HepG2 (cell line): ENCODE measurements at regions not wholly inside any gene's neighbourhood (a gene's known extent, or its start where the extent isn't known, plus 50 kb on each side); places are given as distances from the start of the nearest gene placed in this dataset.
A peak's percentile ranks its signal among the peaks of the same experiment; 100 is the strongest.

Experiments
- ATAC-seq: fragments of 200-7000 bp; cut with Tn5 transposase; 3 replicates; pipeline ENCODE4 v1.9.1; 2020; ENCODE audit warnings: mild to moderate bottlenecking, moderate library complexity
- BruUV-seq: library from RNA; stranded (reverse); fragments of 400-500 nt; replicated peaks from 2 replicates; lab custom pipeline; 2021; lab: Mats Ljungman, UMichigan
- CTCF ChIA-PET: fragments of 300-600 bp; formaldehyde crosslinking; extraction: SDS; loops from one replicate; lab custom pipeline; 2021; ENCODE audit warnings: low total read pairs, inconsistent platforms, low intra/inter-chr PET ratio; lab: Yijun Ruan, JAX
- POLR2A ChIA-PET: fragments of 350-600 bp; sonication (Branson Sonifier 250); formaldehyde crosslinking; loops from one replicate; lab custom pipeline; 2020; ENCODE audit warnings: antibody characterized with exemption, inconsistent platforms; lab: Yijun Ruan, JAX
- DNase-seq: peaks from one replicate; pipeline ENCODE4 v3.0.0-alpha.2; 2015; ENCODE audit warnings: low spot score
- FAIRE-seq: peaks from 3 replicates; lab custom pipeline; 2011; peaks lifted over from hg19 to GRCh38; lab: Jason Lieb, UNC
- H2AFZ ChIP-seq: one replicate; pipeline ENCODE4 v1.6.1; 2011; ENCODE audit warnings: low read length, inconsistent platforms
- H3K27ac ChIP-seq: fragments of 300-600 bp; 3 replicates; pipeline ENCODE4 v1.8.0; 2011; ENCODE audit warnings: mixed run types, mild to moderate bottlenecking, mixed read lengths, low read length, inconsistent platforms; ENCODE audit not compliant: insufficient read depth; ENCODE audit errors: extremely low read length
- H3K27me3 ChIP-seq, 2 experiments: fragments of 200-600 bp in 1 of 2; 2 replicates in 1 of 2; 3 replicates in 1 of 2; pipeline versions ENCODE4 v1.6.0 to v1.8.0; 2011; ENCODE audit warnings: low read length in 2 of 2, mild to moderate bottlenecking in 2 of 2, moderate library complexity in 2 of 2, inconsistent platforms in 1 of 2; ENCODE audit not compliant: insufficient read depth in 2 of 2, control insufficient read depth in 1 of 2
- H3K36me3 ChIP-seq, 2 experiments: fragments of 200-600 bp in 1 of 2; replicated peaks in 1 of 2; 2 replicates in 1 of 2; 3 replicates in 1 of 2; pipeline versions ENCODE4 v1.5.1 to v1.8.0; 2011; ENCODE audit warnings: low read length in 2 of 2, inconsistent platforms in 1 of 2; ENCODE audit not compliant: insufficient read depth in 2 of 2, control insufficient read depth in 1 of 2
- H3K4me1 ChIP-seq: 2 replicates; pipeline ENCODE4 v1.5.1; 2012; ENCODE audit warnings: low read length, inconsistent platforms; ENCODE audit not compliant: insufficient read depth
- H3K4me2 ChIP-seq: 2 replicates; pipeline ENCODE4 v1.6.0; 2011; ENCODE audit warnings: low read depth, low read length, inconsistent platforms
- H3K4me3 ChIP-seq, 3 experiments: fragments of 200-600 bp in 1 of 3; sonication (generic), shearing (Covaris generic) in 1 of 3; replicated peaks in 1 of 3; 2 replicates each; pipeline ENCODE4 v1.5.1; 2011 to 2016; ENCODE audit warnings: low read length in 3 of 3, inconsistent platforms in 2 of 3, low read depth in 2 of 3, mild to moderate bottlenecking in 2 of 3, control low read depth in 1 of 3, mixed read lengths in 1 of 3; ENCODE audit not compliant: insufficient read depth in 1 of 3
- H3K79me2 ChIP-seq: one replicate; pipeline ENCODE4 v1.6.1; 2011; ENCODE audit warnings: low read length, inconsistent platforms; ENCODE audit not compliant: insufficient read depth
- H3K9ac ChIP-seq: 2 replicates; pipeline ENCODE4 v1.6.0; 2011; ENCODE audit warnings: mild to moderate bottlenecking, low read depth, low read length, inconsistent platforms; ENCODE audit not compliant: insufficient read depth
- H3K9me3 ChIP-seq: 2 replicates; pipeline ENCODE4 v1.5.1; 2012; ENCODE audit warnings: mild to moderate bottlenecking, low read length
- H4K20me1 ChIP-seq: 2 replicates; pipeline ENCODE4 v1.6.0; 2011; ENCODE audit warnings: inconsistent platforms, mild to moderate bottlenecking, low read length, moderate library complexity; ENCODE audit not compliant: insufficient read depth
- BRD4 ChIP-seq: sonication (generic); formaldehyde crosslinking; IDR thresholded peaks from 2 replicates; pipeline ENCODE4 v1.4.0; 2020; ENCODE audit warnings: missing genetic modification reagents
- CEBPG ChIP-seq: IDR thresholded peaks from 2 replicates; pipeline ENCODE4 v1.6.1; 2016
- IKZF5 ChIP-seq: IDR thresholded peaks from 2 replicates; pipeline ENCODE4 v1.6.1; 2018; ENCODE audit warnings: missing genetic modification reagents, mild to moderate bottlenecking, missing compliant biosample characterization
- MAFF ChIP-seq: IDR thresholded peaks from 2 replicates; pipeline ENCODE4 v1.6.1; 2011; ENCODE audit warnings: low read depth, low read length, improper control_type of control experiment
- MAFK ChIP-seq, 2 experiments: IDR thresholded peaks in 1 of 2; conservative IDR thresholded peaks in 1 of 2; 2 replicates each; pipeline ENCODE4 v1.6.1; 2011; ENCODE audit warnings: improper control_type of control experiment in 2 of 2, low read length in 2 of 2
- RFX5 ChIP-seq: IDR thresholded peaks from 2 replicates; pipeline ENCODE4 v1.6.1; 2011; ENCODE audit warnings: low read depth, low read length, improper control_type of control experiment
- THRA ChIP-seq: sonication (generic); formaldehyde crosslinking; IDR thresholded peaks from 2 replicates; pipeline ENCODE4 v1.4.0; 2020; ENCODE audit warnings: missing genetic modification reagents, borderline replicate concordance
- ZBTB8A ChIP-seq: sonication (generic); formaldehyde crosslinking; IDR thresholded peaks from 2 replicates; pipeline ENCODE4 v1.4.0; 2020; ENCODE audit warnings: mild to moderate bottlenecking, low read depth, missing genetic modification reagents, borderline replicate concordance
- ZNF432 ChIP-seq: sonication (generic); formaldehyde crosslinking; IDR thresholded peaks from 2 replicates; pipeline ENCODE4 v1.5.0; 2020; ENCODE audit warnings: missing genetic modification reagents, mild to moderate bottlenecking, borderline replicate concordance
- WGBS: methylation state at CpG from one replicate; pipeline ENCODE4 v1.1.6; 2017; ENCODE audit warnings: low lambda C conversion rate; 5-methylcytosine and 5-hydroxymethylcytosine counted together
- in situ Hi-C: cut with HindIII; loops from 2 replicates; pipeline ENCODE4 v1.10.0; 2017; ENCODE audit warnings: low pct_unique_long_range_greater_than_20kb; ENCODE audit not compliant: extremely low pct_ligation_motif_present
- intact Hi-C: fragments of 100-400 bp; cut with micrococcal nuclease; formaldehyde crosslinking; loops from one replicate; pipeline ENCODE4 v1.10.0; 2022; ENCODE audit not compliant: unreplicated experiment

- TF ChIP-seq IKZF5 (CRISPR knock-in tag): no peak
These were observed 146.6 kb downstream of the SERPINI1 start (continued) for GRCh38 chr3:167882057-167882667.

- CTCF ChIA-PET: no interaction called here
- no peak for FAIRE-seq
- in situ Hi-C loops: loop anchor here (5.0 kb wide), 1 partner anchor 473 kb away; no protein-coding TSS in a partner anchor
These were observed 144.7 kb downstream of the SERPINI1 start for GRCh38 chr3:167880183-167880582.

GRCh38 chr3:167876620-167877281 is 141.2 kb downstream of the SERPINI1 start:
- H3K9ac ChIP-seq: no peak overlapping the region
- DNase-seq (no peak), ATAC-seq (no peak), FAIRE-seq (no peak)
- ChIA-PET CTCF (no interaction called here), POLR2A (no interaction called here)
- no peaks in the 10 kb centered on the region for H3K27me3 ChIP-seq
- no peak overlapping the region for H3K4me3 ChIP-seq
- H3K4me2 ChIP-seq: no peak overlapping the region
- in situ Hi-C loops (no loop called here), intact Hi-C loops (no loop called here)
- 51% methylated on average over 3 of the region's 3 CpGs for WGBS
- H2AFZ ChIP-seq: no peak overlapping the region
- no TSS peak for BruUV-seq
- H3K36me3 ChIP-seq: no peaks in the 10 kb centered on the region
- H4K20me1 ChIP-seq: no peaks in the 10 kb centered on the region
- H3K4me1 ChIP-seq: no peaks in the 10 kb centered on the region
- H3K9me3 ChIP-seq: no peaks in the 10 kb centered on the region
- no peak overlapping the region for H3K27ac ChIP-seq
- no peaks in the 10 kb centered on the region for H3K79me2 ChIP-seq
- TF ChIP-seq ZBTB8A (CRISPR knock-in tag): no peak
- no peak for TF ChIP-seq ZNF432 (CRISPR knock-in tag)
- no peak for TF ChIP-seq THRA
- no peak for TF ChIP-seq RFX5
- no peak for TF ChIP-seq CEBPG

More at GRCh38 chr3:167880183-167880582, 144.7 kb downstream of the SERPINI1 start:
- no TSS peak for BruUV-seq
- Histone ChIP-seq H4K20me1 (no peaks in the 10 kb centered on the region), H3K79me2 (no peaks in the 10 kb centered on the region), H3K27me3 (no peaks in the 10 kb centered on the region; a peak in 1 of 5 replicates), H3K36me3 (no peaks in the 10 kb centered on the region), H2AFZ (no peak overlapping the region), H3K9ac (no peak overlapping the region), H3K4me1 (no peaks in the 10 kb centered on the region), H3K9me3 (no peaks in the 10 kb centered on the region), H3K27ac (no peak overlapping the region), H3K4me2 (no peak overlapping the region), H3K4me3 (no peak overlapping the region)
- intact Hi-C loops: no loop called here
- TF ChIP-seq MAFK (conservative IDR thresholded peaks at IDR 0.05 in 1 of 2, IDR thresholded peaks at IDR 0.05 in 1 of 2; ENCODE audit: low read length in 2 of 2) (peak; percentile 53 to 76), MAFF (peak; percentile 61), BRD4 (CRISPR knock-in tag) (no peak)
- POLR2A ChIA-PET: no interaction called here
- DNase-seq (no peak), ATAC-seq (no peak)
